HG02884 (cell line): ENCODE measurements at regions not wholly inside any gene's neighbourhood (a gene's known extent, or its start where the extent isn't known, plus 50 kb on each side); places are given as distances from the start of the nearest gene placed in this dataset.

Source experiments
- ATAC-seq: cut with Tn5 transposase; IDR thresholded peaks from one replicate; pipeline ENCODE4 v1.9.1; 2021; ENCODE audit warnings: mild to moderate bottlenecking, moderate library complexity; ENCODE audit not compliant: unreplicated experiment

DNA sequence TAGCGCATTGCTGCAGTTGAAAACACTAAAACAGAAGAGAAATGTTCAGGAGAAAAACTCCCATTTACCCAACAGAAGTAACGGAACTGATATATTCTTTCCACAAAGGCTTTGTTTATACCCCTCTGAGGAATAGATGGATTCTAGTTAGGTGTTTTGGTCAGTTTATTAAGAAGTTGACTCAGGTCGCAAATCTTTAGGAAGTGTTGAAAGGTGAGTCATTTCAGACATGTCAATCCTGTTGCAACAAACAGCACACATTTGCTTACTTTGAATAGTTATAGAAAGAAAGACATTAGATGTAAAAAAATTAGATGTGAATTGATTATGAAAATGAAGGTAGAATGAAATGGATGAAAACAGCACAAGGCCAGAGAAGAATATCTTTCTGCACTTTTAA lies 941.0 kb downstream of the KCNJ2 start:
- ATAC-seq: no peak

DNA sequence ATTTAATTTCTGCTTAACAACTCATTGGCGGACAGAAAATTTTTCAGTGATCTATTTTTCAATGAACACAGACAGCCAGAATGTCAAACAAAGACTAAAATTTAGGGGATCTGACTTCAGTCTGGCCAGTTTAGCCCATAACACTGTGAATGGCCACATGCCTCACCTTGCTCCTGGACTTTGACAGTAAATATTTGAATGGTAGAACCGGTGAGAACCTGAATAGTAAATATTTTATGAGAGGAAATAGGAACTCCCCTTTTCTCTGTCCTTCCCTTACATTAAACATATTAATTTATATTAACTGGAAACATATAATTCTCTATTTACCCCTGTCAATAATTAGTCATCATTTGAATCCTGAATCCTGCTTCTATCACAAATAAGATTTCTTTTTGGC lies 942.1 kb downstream of the KCNJ2 start:
- ATAC-seq: no peak

DNA sequence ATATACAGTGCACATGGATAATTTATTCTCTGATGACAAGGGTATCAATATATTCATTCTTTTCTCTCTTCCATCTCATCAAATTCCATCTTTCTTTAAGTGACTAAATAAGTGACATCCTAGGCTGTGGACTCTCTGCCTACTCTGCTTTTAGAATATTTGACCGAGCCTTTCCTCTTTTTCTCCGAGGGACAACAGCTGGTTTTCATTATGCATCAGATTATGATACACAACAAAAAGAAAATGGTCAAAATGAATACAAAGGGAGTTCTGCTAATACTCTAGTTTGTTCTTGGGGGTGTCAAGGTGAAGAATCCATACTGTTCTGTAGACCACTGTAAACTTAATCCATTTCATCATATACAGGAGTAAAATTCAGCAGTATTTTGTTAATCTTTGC lies 942.6 kb downstream of the KCNJ2 start:
- no peak for ATAC-seq

DNA sequence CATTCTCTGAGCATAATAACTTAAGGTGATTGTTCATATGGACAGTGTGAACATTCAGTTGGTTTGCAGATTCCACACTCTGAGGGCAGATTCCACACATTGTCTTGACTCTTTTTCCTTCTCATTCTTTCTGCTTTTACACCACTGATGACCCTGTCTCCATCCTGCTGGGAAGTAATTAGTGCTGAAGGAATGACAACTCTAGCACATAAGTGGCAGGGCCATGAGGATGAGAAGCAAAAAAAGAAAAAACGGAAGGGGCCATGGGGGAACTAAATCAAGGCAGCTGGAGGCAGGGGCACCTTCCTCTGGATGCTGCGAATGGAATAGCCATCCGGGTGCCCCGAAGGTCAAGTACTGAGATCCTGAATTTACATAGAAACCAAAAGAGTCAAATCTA lies 944.0 kb downstream of the KCNJ2 start:
- no peak for ATAC-seq

DNA sequence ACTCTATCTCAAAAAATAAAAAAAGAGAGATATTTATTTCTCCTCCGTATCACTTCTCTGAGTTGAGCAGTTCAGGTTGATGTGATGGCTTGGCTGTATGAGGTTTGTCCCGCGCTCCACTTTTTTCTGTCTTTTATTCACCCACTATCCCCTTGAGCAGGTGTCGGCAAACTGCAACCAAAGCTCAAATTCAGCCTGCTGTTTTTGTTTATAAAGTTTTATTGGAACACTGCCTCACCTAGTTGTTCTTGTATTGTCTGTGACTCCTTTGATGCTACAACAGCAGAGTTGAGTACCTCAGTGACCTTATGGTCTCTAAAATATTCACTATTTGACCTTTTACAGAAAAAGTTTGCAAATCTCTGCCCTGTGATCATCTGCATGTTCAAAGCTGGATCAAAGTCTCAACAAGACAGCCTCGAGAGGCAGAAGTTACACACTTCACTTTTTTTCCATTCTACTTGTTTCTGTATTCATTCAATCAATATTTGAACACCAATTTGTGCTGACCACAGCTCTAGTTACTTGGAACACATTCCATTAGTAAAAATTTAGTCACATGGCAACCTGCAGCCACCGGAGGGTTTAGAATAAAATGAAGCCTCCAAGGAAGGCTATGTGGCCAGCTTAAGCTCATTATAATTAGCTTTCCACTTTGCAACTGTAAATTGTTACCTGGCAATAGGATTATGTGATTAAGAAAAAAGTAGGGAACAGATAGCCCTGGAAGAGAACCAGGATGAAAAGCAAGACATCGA lies 945.8 kb downstream of the KCNJ2 start:
- ATAC-seq: no peak

DNA sequence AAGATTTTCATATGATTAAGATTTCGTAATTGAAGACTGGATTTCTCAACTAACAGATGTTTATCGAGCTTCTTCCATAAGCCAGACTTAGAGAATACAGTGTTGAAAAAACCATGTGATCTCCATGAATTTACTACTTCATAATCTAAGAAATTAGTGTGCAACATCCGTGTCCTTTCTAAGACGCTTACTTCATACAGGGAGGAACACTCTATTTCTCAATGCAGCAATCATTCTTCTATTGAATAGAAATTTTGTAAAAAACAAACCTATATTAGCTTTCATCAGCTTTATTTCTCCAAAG lies 946.3 kb downstream of the KCNJ2 start:
- ATAC-seq: no peak

DNA sequence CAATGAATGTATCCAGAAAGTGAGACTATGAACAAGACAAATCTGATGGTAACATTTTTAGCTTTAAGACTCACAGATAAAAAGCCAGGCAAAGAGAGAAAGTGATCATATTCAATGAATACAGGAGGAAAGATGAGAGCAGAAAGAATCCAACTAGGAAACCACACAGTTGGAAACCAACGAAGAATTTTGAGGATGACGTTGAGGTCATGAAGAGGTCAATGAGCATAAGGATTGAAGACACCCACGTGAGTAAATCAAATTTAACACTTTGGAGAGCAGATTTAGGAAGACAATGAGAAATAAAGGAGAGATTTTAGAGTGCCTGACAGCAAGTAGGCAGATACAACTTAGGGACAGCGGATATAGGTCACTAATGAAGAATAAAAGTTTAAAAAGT lies 948.1 kb downstream of the KCNJ2 start:
- ATAC-seq: no peak

DNA sequence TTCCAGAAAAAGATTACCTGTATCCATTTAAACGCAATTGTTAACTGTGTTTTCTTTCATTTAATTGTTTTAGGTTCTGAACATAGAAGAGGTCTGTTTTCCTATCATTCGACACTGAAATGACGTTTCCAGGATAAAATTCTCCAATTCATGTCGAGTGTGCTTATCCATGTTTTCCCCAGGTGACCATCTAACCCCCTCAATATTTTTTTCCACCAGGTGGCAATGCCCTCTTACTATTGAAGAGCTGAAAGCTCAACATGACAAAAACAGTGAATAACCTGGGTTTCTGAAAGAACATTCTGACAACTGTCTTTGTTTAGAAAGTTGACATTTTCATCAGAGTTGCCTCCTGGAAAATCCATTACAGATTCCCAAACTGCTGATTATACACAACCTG lies 948.7 kb downstream of the KCNJ2 start:
- ATAC-seq: no peak

DNA sequence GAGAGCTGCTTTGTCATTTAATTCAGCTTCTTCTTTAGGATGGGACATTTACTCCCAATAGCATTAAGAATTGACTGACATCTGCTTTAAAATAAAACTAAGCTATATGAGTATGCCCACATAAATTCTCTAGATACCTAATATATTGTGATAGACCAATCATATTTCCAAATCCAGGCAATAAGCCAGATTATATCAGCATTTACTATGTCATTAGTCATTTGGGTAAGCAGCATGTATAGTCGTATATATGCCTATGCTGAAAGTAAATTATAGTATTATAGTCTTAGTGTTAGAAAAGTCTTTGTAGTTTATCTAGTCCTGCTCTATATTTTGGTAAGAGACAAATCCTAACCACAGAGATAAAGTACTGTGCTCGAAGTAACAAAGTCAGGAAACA lies 958.1 kb downstream of the KCNJ2 start:
- no peak for ATAC-seq

DNA sequence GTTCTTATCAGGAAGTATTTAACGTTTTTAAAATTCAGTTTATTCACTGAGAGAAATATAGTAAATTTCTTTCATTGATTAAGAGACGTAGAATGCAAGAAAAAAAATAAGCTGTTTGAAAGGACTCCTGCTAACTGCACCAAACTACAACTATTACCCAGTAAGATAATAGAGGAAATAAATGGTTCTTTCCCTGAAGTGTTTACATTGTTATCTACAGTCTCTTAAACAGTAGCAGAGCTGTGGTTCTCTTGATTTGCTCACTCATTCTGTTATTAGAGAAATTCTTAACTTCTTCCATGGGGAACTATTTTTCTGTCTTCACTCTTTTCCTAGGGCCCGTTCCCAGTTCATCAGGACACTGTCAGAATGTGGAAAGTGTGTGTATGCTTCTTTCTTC lies 973.0 kb downstream of the KCNJ2 start:
- ATAC-seq: no peak

DNA sequence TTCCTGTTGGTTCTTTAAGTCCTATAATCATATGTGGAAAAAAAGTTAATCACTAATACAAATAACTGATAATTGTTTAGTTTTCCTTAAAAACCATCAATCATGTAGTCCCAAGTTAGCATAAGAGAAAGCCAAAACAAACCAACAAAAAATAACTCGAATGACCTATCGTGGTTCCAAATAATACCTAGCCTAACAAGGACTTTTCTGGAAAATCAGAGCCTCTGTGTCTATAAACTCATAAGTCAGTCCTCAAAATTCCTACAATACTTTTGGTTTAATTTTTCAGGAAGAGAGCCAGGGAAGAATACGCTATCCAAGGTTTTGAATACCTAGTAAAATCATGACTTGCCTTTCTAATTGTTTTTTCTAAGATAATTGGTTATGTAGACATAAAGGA lies 975.3 kb upstream of the SOX9 start:
- no peak for ATAC-seq

DNA sequence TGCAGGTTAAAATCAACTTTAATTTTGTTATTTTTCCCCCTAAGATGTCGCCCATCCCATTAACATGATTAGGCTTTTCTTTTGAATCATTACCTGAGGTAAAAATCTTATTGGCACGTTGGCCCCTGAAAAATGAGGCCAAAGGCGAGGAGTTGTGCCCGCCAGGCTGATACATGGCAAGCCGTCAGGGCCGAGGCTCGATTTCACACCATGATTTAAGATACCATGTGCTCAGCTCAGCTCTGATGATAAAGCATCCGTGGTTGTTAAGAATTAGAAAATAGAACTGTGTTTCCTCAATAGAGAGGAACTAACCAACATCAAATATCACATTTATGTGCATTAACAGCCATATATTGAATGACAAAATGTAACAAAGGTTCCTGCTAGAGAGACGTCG lies 972.9 kb upstream of the SOX9 start:
- ATAC-seq: no peak

DNA sequence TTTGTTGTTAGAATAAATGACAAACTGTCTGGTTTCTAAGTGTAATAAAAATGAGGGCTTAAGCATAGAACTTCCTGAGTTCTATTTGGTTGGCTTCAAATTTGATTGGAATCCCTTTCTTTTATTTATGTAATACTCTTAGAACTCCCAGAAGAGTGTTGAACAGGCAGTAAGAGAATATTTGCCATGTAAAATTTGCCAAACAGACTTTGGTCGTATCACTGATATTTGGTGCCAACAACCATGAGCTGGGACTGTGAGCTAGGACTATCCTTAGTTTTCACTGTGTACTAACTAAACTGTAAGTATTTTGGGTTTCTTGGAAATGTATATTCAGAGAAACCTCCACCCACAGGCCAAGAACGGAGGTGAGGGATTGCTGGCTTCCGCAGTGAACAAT lies 971.2 kb upstream of the SOX9 start:
- no peak for ATAC-seq

DNA sequence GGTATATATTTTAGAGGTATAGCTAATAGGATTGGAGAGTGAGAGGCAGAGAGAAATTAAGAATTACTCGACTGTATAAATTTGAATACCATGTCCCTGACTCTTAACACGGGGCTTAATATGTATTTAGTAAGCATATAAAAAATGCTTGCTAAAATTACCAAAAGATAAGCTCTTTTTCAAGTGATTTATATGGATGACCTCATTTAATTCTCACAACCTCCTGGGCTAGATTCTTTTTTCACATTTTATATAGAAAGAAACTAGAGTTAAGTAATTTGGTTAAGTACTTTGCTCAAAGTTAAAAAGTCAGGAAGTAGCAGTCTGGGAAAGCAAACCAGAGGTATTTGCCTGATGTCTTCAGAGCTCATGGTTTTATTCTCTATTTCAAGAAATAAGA lies 963.5 kb upstream of the SOX9 start:
- no peak for ATAC-seq

DNA sequence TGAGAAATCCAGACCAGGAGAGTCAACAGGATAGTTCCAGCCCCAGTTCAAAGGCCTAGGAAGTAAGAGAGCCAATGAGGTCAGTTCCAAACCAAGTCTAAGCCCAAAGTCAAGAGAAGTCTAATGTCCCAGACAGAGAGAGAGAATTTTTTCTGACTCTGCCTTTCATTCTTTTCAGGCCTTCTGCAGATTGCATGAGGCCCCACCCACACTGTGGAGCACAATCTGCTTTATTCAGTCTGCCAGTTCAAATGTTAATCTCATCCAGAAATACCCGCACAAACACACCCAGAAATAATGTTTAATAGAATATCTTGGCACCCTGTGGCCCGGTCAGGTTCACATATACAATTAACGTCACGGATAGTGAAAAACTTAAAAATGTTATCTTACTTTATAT lies 962.4 kb upstream of the SOX9 start:
- no peak for ATAC-seq

DNA sequence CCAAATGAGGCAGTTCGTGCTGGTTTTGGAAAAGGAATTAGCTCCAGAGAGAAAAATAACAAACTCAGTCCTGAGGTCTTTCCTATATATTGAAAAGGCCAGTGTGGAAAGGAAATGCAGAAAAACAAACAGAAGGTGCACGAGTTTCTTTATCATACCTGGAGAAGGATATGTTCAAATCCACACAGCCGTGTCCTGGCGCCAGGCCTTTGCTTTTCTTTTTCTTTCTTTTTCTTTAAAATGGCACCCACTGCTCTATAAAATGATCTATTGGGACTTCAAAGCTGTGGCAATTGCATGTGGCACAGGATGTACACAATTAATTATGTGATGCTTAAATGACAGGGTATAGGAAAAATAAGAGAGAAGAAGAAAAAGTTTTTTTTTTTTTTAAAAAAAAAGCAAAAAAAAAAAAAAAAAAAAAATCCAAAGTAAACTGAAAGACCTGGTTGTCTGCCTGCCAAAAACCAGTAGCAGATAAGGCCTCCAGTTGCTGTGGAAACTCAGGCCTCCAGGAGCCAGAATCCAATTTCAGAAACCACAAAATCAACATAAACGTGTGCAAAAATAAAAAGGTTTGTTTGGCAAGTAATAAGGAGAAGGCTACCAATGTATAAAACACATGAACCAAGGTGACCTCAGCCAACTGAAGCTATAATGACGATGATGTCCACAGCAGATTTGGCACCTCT lies 957.6 kb upstream of the SOX9 start:
- no peak for ATAC-seq

DNA sequence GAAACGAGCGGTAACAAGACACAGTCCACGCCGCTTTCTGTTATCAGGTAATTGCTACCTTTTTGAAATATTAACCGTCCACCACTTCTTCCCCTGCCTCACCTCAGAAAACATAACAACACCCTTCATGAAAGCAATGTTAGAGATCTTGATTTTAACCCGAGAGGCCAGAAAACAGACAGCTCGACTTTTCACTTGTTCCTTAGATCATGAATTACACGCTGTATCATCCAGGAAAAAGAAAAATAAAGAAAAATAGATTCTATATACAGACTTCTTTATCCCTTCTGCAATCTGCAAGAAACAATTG lies 957.1 kb upstream of the SOX9 start:
- no peak for ATAC-seq

DNA sequence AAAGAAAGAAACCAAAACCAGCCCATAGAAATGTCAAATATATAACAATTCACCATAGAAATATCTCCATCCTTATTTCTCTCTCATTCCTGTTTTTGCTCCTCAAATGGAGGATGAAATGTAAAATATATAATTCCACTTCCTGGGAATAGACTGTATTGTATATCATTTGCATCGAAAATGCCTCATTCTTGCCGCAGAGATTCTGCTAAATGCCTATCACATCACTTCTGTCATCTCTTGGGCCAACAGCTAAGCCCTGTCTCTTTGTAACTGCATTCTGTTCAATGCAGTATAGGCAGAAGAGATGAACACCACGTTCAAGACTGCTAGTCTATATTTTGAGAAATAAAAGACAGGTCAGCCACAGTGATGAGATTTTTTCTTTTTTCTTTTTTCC lies 956.3 kb upstream of the SOX9 start:
- no peak for ATAC-seq

DNA sequence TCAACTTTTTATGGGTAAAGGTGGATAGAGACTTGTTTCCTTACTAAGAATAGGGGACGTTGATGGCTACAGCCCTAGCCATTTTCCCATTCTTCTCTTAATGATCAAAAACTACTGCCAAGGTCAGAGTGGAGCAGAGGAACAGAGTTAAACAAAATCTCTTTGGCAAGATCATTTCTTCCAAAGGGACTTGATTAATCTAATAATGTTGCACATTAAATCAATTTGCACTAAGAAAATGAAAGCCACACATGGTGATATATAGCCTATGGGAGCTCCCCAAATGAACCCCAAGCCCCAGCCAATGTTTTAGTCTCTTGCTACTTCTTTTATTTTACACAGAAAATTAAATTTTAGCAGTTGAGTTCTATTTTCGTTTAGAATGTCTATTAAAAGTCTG lies 954.5 kb upstream of the SOX9 start:
- ATAC-seq: no peak

DNA sequence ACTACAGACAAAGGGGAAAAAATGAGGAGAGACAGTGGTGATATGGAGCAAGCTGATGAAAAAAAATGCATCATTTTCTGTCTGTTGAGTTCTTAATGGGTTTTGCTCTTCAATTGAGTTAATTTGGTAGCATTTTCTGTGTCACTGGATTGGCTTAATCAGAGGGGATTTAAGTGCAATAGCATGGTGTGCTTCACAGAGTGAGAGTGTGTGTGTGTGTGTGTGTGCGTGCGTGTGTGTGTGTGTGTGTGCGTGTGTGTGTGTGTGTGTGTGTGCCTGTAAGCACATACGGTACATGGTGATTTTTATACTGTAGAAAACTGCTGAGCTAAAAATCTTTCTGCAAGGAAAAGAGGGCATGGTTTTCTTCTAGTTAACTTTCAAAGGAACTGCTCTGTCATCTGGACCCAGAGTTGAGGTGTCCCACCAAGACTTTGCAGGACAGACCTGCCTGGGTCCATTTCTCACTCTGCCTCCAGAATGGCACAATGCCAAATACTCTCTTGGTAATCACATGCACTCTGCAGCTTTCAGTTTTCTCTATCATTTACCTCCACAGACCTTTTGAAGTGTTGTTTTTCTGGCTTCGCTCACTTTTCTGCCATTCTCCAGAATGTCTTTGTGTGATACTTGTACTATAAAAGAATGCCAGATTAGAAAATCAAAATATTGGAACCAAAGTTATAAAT lies 952.6 kb upstream of the SOX9 start:
- ATAC-seq: no peak

DNA sequence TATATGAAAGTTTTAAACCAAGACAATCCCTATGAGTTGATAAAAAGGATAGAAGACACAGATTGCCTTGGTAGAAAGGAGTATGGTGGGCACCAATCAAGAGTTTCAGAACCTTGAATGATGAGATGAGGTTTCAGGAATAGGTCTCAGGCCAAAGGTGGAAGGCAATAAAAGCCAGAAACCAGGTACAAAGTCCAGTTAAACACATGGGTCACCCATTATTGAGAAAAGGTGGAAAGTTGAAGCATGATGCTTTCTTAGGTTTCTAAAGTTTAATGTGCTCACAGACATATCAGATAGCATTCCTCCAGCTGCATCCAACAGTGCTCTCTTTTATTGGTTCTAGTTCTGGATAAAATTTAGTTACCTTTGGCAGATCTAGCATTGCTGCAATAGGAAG lies 950.8 kb upstream of the SOX9 start:
- no peak for ATAC-seq

DNA sequence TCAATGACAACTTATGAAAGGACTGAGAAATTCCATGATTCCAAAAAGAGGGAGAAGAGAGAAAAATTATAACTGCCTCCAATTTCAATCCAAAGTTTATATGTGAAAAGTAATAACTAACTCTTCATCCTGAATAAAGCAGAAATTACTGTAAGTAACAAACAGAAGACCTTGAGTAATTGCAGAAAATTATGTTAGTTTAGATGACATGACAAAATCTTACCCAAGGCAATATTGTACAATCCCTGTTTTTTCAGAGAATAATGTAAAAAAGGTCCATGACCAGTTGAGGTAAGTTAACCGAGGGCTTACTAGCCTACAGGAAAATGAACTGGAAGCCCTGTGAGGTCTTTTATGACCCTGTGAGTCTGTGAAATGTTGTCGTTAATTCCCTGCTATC lies 949.5 kb upstream of the SOX9 start:
- ATAC-seq: no peak

DNA sequence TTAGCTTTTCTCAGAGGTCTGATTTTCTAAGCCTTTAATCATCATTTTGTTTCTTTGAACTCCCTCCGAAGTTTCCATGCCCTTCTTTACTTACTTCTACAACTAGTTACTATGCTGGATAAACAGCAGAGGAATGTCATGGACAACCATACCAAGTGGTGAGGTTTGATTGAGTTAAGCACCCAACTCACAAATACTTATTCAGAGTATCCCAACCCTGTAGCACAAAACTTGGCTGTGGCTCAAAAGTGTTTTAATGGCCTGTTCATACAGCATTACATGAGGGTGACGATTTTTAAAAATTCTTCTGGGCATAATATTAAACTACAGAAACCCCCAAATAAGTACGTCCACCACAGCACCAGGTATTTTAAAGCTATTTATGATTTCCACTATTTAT lies 946.8 kb upstream of the SOX9 start:
- no peak for ATAC-seq
